ENCODE measurements at regions not wholly inside any gene's neighbourhood (a gene's known extent, or its start where the extent isn't known, plus 50 kb on each side); places are given as distances from the start of the nearest gene placed in this dataset.
A peak's percentile ranks its signal among the peaks of the same experiment; 100 is the strongest.
"Not testable (repeated sequence)": the region's sequence is repeated elsewhere in the genome, so short reads cannot be mapped to it uniquely, and the experiment has no call there.

- ATAC-seq (replicated peaks) (no peak), DNase-seq (no peak)
- H3K4me3 Mint-ChIP-seq = no peak overlapping the region
- H3K27me3 Mint-ChIP-seq = peaks cover 66 to 93% of the 10 kb centered on the region in 2 donors
- H3K36me3 Mint-ChIP-seq (ENCODE audit: insufficient read depth) = peaks cover 2% of the 10 kb centered on the region
- peaks cover 4 to 11% of the 10 kb centered on the region in 2 donors for H3K4me1 Mint-ChIP-seq (ENCODE audit: low read depth in 2 of 2)
- no peaks in the 10 kb centered on the region for H3K9me3 Mint-ChIP-seq
- H3K27ac Mint-ChIP-seq = no peak overlapping the region
Measured at GRCh38 chr9:113675475-113675941, 200.6 kb upstream of the ZNF618 start.

GRCh38 chr9:113677057-113677456 is 199.1 kb upstream of the ZNF618 start:
- H3K27me3 Mint-ChIP-seq = peaks cover 72 to 93% of the 10 kb centered on the region in 2 donors
- H3K27ac Mint-ChIP-seq = no peak overlapping the region
- H3K36me3 Mint-ChIP-seq (ENCODE audit: insufficient read depth) = peaks cover 2% of the 10 kb centered on the region
- ATAC-seq (replicated peaks) (no peak), DNase-seq (no peak)
- no peaks in the 10 kb centered on the region for H3K9me3 Mint-ChIP-seq
- peaks cover 4 to 11% of the 10 kb centered on the region in 2 donors for H3K4me1 Mint-ChIP-seq (ENCODE audit: low read depth in 2 of 2)
- H3K4me3 Mint-ChIP-seq = no peak overlapping the region

- Mint-ChIP-seq H3K4me3 (no peak overlapping the region), H3K27ac (no peak overlapping the region), H3K27me3 (peaks cover 72 to 93% of the 10 kb centered on the region in 2 donors), H3K9me3 (no peaks in the 10 kb centered on the region), H3K4me1 (ENCODE audit: low read depth in 2 of 2) (peaks cover 4 to 16% of the 10 kb centered on the region in 2 donors), H3K36me3 (ENCODE audit: insufficient read depth) (peaks cover 2% of the 10 kb centered on the region)
- ATAC-seq (replicated peaks) (no peak), DNase-seq (no peak)
Measured at GRCh38 chr9:113677569-113677968, 198.5 kb upstream of the ZNF618 start.

- no peak for ATAC-seq (replicated peaks)
- H3K4me1 Mint-ChIP-seq (ENCODE audit: low read depth in 2 of 2) = peaks cover 4 to 18% of the 10 kb centered on the region in 2 donors
- no peak overlapping the region for H3K4me3 Mint-ChIP-seq
- H3K36me3 Mint-ChIP-seq (ENCODE audit: insufficient read depth) = peaks cover 2% of the 10 kb centered on the region
- H3K27me3 Mint-ChIP-seq = peaks cover 72 to 94% of the 10 kb centered on the region in 2 donors
- no peak for DNase-seq
- no peaks in the 10 kb centered on the region for H3K9me3 Mint-ChIP-seq
- no peak overlapping the region for H3K27ac Mint-ChIP-seq
Measured at GRCh38 chr9:113678119-113678858, 197.8 kb upstream of the ZNF618 start.

GRCh38 chr9:113678859-113679256 is 197.3 kb upstream of the ZNF618 start:
- H3K36me3 Mint-ChIP-seq (ENCODE audit: insufficient read depth) = peaks cover 2% of the 10 kb centered on the region
- H3K4me3 Mint-ChIP-seq = no peak overlapping the region
- DNase-seq (no peak), ATAC-seq (replicated peaks) (no peak)
- H3K27ac Mint-ChIP-seq = no peak overlapping the region
- peaks cover 4 to 18% of the 10 kb centered on the region in 2 donors for H3K4me1 Mint-ChIP-seq (ENCODE audit: low read depth in 2 of 2)
- H3K27me3 Mint-ChIP-seq = peaks cover 67 to 94% of the 10 kb centered on the region in 2 donors
- no peaks in the 10 kb centered on the region for H3K9me3 Mint-ChIP-seq

GRCh38 chr9:113682297-113682771 is 193.8 kb upstream of the ZNF618 start:
- ATAC-seq (replicated peaks) (no peak), DNase-seq (peak; percentile 10 to 50 (median 19))
- Mint-ChIP-seq H3K9me3 (no peaks in the 10 kb centered on the region), H3K4me1 (ENCODE audit: low read depth in 2 of 2) (peaks cover 10 to 27% of the 10 kb centered on the region in 2 donors), H3K27ac (no peak overlapping the region), H3K36me3 (ENCODE audit: insufficient read depth) (peaks cover 2% of the 10 kb centered on the region), H3K27me3 (peaks cover 56 to 94% of the 10 kb centered on the region in 2 donors), H3K4me3 (no peak overlapping the region)

- Mint-ChIP-seq H3K27me3 (peaks cover 38 to 92% of the 10 kb centered on the region in 2 donors), H3K4me1 (ENCODE audit: low read depth in 2 of 2) (peaks cover 10 to 25% of the 10 kb centered on the region in 2 donors), H3K4me3 (peak overlapping the region in 1 of 2 donors; percentile 42)
- H3K36me3 Mint-ChIP-seq (ENCODE audit: insufficient read depth); DNase-seq; H3K27ac Mint-ChIP-seq; ATAC-seq (replicated peaks); H3K9me3 Mint-ChIP-seq: not testable (repeated sequence)
Measured at GRCh38 chr9:113685636-113686035, 190.5 kb upstream of the ZNF618 start.

- H3K27me3 Mint-ChIP-seq = peaks cover 37 to 89% of the 10 kb centered on the region in 2 donors
Measured at GRCh38 chr9:113687107-113687679, 188.9 kb upstream of the ZNF618 start.

GRCh38 chr9:113687680-113688371 is 188.3 kb upstream of the ZNF618 start:
- no peaks in the 10 kb centered on the region for H3K36me3 Mint-ChIP-seq (ENCODE audit: insufficient read depth)

More at GRCh38 chr9:113687107-113687679, 188.9 kb upstream of the ZNF618 start:
- ATAC-seq (replicated peaks) (no peak), DNase-seq (no peak)
- Mint-ChIP-seq H3K27ac (peak overlapping the region in 1 of 2 donors; percentile 85), H3K4me3 (peak overlapping the region in 1 of 2 donors; percentile 10), H3K4me1 (ENCODE audit: low read depth in 2 of 2) (peaks cover 10 to 21% of the 10 kb centered on the region in 2 donors), H3K36me3 (ENCODE audit: insufficient read depth) (no peaks in the 10 kb centered on the region), H3K9me3 (no peaks in the 10 kb centered on the region)

GRCh38 chr9:113690055-113690740 is 185.9 kb upstream of the ZNF618 start:
- no peaks in the 10 kb centered on the region for H3K9me3 Mint-ChIP-seq
- H3K27ac Mint-ChIP-seq = no peak overlapping the region
- DNase-seq = no peak
- peaks cover 39 to 74% of the 10 kb centered on the region in 2 donors for H3K27me3 Mint-ChIP-seq
- H3K4me3 Mint-ChIP-seq = no peak overlapping the region
- peaks cover 15 to 23% of the 10 kb centered on the region in 2 donors for H3K4me1 Mint-ChIP-seq (ENCODE audit: low read depth in 2 of 2)
- no peak for ATAC-seq (replicated peaks)
- H3K36me3 Mint-ChIP-seq (ENCODE audit: insufficient read depth) = no peaks in the 10 kb centered on the region

More at GRCh38 chr9:113687680-113688371, 188.3 kb upstream of the ZNF618 start:
- no peak for ATAC-seq (replicated peaks)
- no peak overlapping the region for H3K27ac Mint-ChIP-seq
- H3K4me1 Mint-ChIP-seq (ENCODE audit: low read depth in 2 of 2) = peaks cover 10 to 16% of the 10 kb centered on the region in 2 donors
- no peak for DNase-seq
- H3K27me3 Mint-ChIP-seq = peaks cover 43 to 89% of the 10 kb centered on the region in 2 donors
- no peaks in the 10 kb centered on the region for H3K9me3 Mint-ChIP-seq
- H3K4me3 Mint-ChIP-seq = peak overlapping the region in 1 of 2 donors; percentile 10

GRCh38 chr9:113692256-113692655 is 183.9 kb upstream of the ZNF618 start:
- Mint-ChIP-seq H3K4me1 (ENCODE audit: low read depth in 2 of 2) (peaks cover 21 to 22% of the 10 kb centered on the region in 2 donors), H3K36me3 (ENCODE audit: insufficient read depth) (no peaks in the 10 kb centered on the region), H3K4me3 (no peak overlapping the region), H3K9me3 (no peaks in the 10 kb centered on the region), H3K27ac (no peak overlapping the region), H3K27me3 (peaks cover 24 to 53% of the 10 kb centered on the region in 2 donors)
- ATAC-seq (replicated peaks) (no peak), DNase-seq (no peak)

- peaks cover 17 to 46% of the 10 kb centered on the region in 2 donors for H3K27me3 Mint-ChIP-seq
- DNase-seq (no peak), ATAC-seq (replicated peaks) (no peak)
- H3K36me3 Mint-ChIP-seq (ENCODE audit: insufficient read depth) = no peaks in the 10 kb centered on the region
- no peak overlapping the region for H3K27ac Mint-ChIP-seq
- peak overlapping the region; percentile 33 to 49 for H3K4me3 Mint-ChIP-seq
- peaks cover 21 to 32% of the 10 kb centered on the region in 2 donors for H3K4me1 Mint-ChIP-seq (ENCODE audit: low read depth in 2 of 2)
- no peaks in the 10 kb centered on the region for H3K9me3 Mint-ChIP-seq
Measured at GRCh38 chr9:113694912-113695311, 181.2 kb upstream of the ZNF618 start.

GRCh38 chr9:113695440-113695851 is 180.7 kb upstream of the ZNF618 start:
- no peaks in the 10 kb centered on the region for H3K9me3 Mint-ChIP-seq
- H3K27me3 Mint-ChIP-seq = peaks cover 17 to 47% of the 10 kb centered on the region in 2 donors
- peak overlapping the region; percentile 33 to 49 for H3K4me3 Mint-ChIP-seq
- H3K27ac Mint-ChIP-seq = peak overlapping the region; percentile 16 to 34
- no peak for DNase-seq
- H3K4me1 Mint-ChIP-seq (ENCODE audit: low read depth in 2 of 2) = peaks cover 21 to 32% of the 10 kb centered on the region in 2 donors
- ATAC-seq (replicated peaks) = peak; percentile 79
- no peaks in the 10 kb centered on the region for H3K36me3 Mint-ChIP-seq (ENCODE audit: insufficient read depth)

Data from effector memory CD8-positive, alpha-beta T cell (primary cell).